ENCODE measurements at regions not wholly inside any gene's neighbourhood (a gene's known extent, or its start where the extent isn't known, plus 50 kb on each side); places are given as distances from the start of the nearest gene placed in this dataset.

- DNase-seq (ENCODE audit: insufficient read length, low spot score) (no peak), FAIRE-seq (no peak)
- TF ChIP-seq POLR2AphosphoS5 (IDR thresholded peaks at IDR 0.05; ENCODE audit: low read depth, low read length) (no peak), POLR2A (IDR thresholded peaks at IDR 0.05; ENCODE audit: low read depth, low read length) (no peak), POU2F2 (IDR thresholded peaks at IDR 0.05; ENCODE audit: low read depth, low read length) (no peak), SPI1 (IDR thresholded peaks at IDR 0.05; ENCODE audit: low read depth, low read length) (no peak), PAX5 (IDR thresholded peaks at IDR 0.05; ENCODE audit: insufficient read depth, low read length, severe bottlenecking) (no peak), TAF1 (IDR thresholded peaks at IDR 0.05; ENCODE audit: low read depth, low read length) (no peak)
These were observed 106.8 kb downstream of the LACC1 start for GRCh38 chr13:43986421-43986981.

DNA sequence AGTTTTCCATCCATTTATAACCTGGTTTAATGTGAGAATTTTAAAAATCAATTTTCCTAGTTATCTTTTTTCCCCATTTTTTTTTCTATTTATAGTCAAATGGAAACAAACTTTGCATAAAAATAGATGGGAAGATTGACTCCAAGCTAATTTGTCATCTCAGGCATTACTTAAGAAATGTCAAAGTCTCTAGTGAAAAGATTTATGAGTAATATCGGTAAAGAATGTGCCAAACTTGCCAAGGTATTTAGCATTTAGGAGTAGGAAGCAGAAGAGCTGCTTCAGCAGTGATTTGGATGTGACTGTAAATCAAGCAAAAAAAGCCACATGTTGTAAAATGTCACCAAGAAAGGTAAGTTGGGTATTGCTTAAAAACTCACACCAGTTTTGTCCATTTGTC, 108.6 kb downstream of the LACC1 start:
- FAIRE-seq, result no peak
- no peak for TF ChIP-seq SPI1 (IDR thresholded peaks at IDR 0.05; ENCODE audit: low read depth, low read length)
- TF ChIP-seq PAX5 (IDR thresholded peaks at IDR 0.05; ENCODE audit: insufficient read depth, low read length, severe bottlenecking), result no peak
- no peak for TF ChIP-seq POLR2A (IDR thresholded peaks at IDR 0.05; ENCODE audit: low read depth, low read length)
- TF ChIP-seq TAF1 (IDR thresholded peaks at IDR 0.05; ENCODE audit: low read depth, low read length), result no peak
- no peak for TF ChIP-seq POU2F2 (IDR thresholded peaks at IDR 0.05; ENCODE audit: low read depth, low read length)
- no peak for TF ChIP-seq POLR2AphosphoS5 (IDR thresholded peaks at IDR 0.05; ENCODE audit: low read depth, low read length)
- no peak for DNase-seq (ENCODE audit: insufficient read length, low spot score)

DNA sequence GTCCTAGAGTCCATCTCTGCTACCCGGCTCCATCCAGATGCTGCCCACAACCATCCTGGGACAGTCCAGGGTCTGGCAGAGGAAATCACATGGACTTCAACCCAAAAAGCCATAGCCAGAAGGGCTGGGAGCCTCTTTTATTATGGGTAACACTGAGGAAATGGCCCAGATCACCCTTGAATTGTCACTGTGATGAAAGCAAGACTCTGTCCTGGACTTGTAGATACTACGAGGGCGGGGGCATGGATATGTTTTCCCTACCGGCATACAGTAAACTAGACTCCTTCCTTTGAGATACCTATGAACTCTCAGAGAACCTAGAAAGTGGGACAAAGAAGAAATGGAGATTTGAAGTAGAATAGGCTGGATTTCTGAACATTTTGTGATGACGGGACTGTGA, 110.3 kb downstream of the LACC1 start:
- no peak for FAIRE-seq
- no peak for DNase-seq (ENCODE audit: insufficient read length, low spot score)
- TF ChIP-seq POU2F2 (IDR thresholded peaks at IDR 0.05; ENCODE audit: low read depth, low read length) (no peak), SPI1 (IDR thresholded peaks at IDR 0.05; ENCODE audit: low read depth, low read length) (no peak), POLR2AphosphoS5 (IDR thresholded peaks at IDR 0.05; ENCODE audit: low read depth, low read length) (no peak), POLR2A (IDR thresholded peaks at IDR 0.05; ENCODE audit: low read depth, low read length) (no peak), TAF1 (IDR thresholded peaks at IDR 0.05; ENCODE audit: low read depth, low read length) (no peak), PAX5 (IDR thresholded peaks at IDR 0.05; ENCODE audit: insufficient read depth, low read length, severe bottlenecking) (no peak)

DNA sequence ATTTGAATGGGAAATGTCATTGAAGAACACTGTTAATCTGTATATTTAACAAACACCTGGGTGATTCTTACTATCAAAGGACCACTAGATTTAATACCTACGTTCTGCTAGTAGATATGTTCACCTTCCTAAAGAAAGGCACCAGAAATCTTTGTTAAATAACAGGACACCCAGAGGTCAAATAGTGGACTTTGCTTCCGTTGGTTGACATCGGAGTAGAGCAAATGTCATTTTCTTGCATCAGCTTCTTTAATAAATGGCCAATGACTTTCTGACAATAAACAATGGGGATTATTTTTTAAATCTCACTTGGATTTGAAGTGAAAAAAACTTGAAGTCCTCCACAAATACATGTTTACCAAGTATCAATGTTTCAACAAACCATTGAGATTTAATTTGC, 111.1 kb downstream of the LACC1 start:
- no peak for FAIRE-seq
- TF ChIP-seq PAX5 (IDR thresholded peaks at IDR 0.05; ENCODE audit: insufficient read depth, low read length, severe bottlenecking) (no peak), POU2F2 (IDR thresholded peaks at IDR 0.05; ENCODE audit: low read depth, low read length) (no peak), POLR2AphosphoS5 (IDR thresholded peaks at IDR 0.05; ENCODE audit: low read depth, low read length) (no peak), POLR2A (IDR thresholded peaks at IDR 0.05; ENCODE audit: low read depth, low read length) (no peak), SPI1 (IDR thresholded peaks at IDR 0.05; ENCODE audit: low read depth, low read length) (no peak), TAF1 (IDR thresholded peaks at IDR 0.05; ENCODE audit: low read depth, low read length) (no peak)
- no peak for DNase-seq (ENCODE audit: insufficient read length, low spot score)

- DNase-seq (ENCODE audit: insufficient read length, low spot score), result no peak
- FAIRE-seq, result no peak
- TF ChIP-seq SPI1 (IDR thresholded peaks at IDR 0.05; ENCODE audit: low read depth, low read length) (no peak), POLR2A (IDR thresholded peaks at IDR 0.05; ENCODE audit: low read depth, low read length) (no peak), TAF1 (IDR thresholded peaks at IDR 0.05; ENCODE audit: low read depth, low read length) (no peak), POLR2AphosphoS5 (IDR thresholded peaks at IDR 0.05; ENCODE audit: low read depth, low read length) (no peak), PAX5 (IDR thresholded peaks at IDR 0.05; ENCODE audit: insufficient read depth, low read length, severe bottlenecking) (no peak), POU2F2 (IDR thresholded peaks at IDR 0.05; ENCODE audit: low read depth, low read length) (no peak)
These were observed 112.1 kb downstream of the LACC1 start for GRCh38 chr13:43991773-43992201.

GRCh38 chr13:43992211-43992610, 112.5 kb downstream of the LACC1 start:
- DNase-seq (ENCODE audit: insufficient read length, low spot score) (no peak), FAIRE-seq (no peak)
- no peak for TF ChIP-seq POU2F2 (IDR thresholded peaks at IDR 0.05; ENCODE audit: low read depth, low read length)
- TF ChIP-seq POLR2A (IDR thresholded peaks at IDR 0.05; ENCODE audit: low read depth, low read length), result no peak
- no peak for TF ChIP-seq PAX5 (IDR thresholded peaks at IDR 0.05; ENCODE audit: insufficient read depth, low read length, severe bottlenecking)
- TF ChIP-seq SPI1 (IDR thresholded peaks at IDR 0.05; ENCODE audit: low read depth, low read length), result no peak
- no peak for TF ChIP-seq TAF1 (IDR thresholded peaks at IDR 0.05; ENCODE audit: low read depth, low read length)
- no peak for TF ChIP-seq POLR2AphosphoS5 (IDR thresholded peaks at IDR 0.05; ENCODE audit: low read depth, low read length)

GRCh38 chr13:43994999-43995859, 115.5 kb downstream of the LACC1 start:
- FAIRE-seq (no peak), DNase-seq (ENCODE audit: insufficient read length, low spot score) (no peak)
- TF ChIP-seq POLR2A (IDR thresholded peaks at IDR 0.05; ENCODE audit: low read depth, low read length), result no peak
- TF ChIP-seq POLR2AphosphoS5 (IDR thresholded peaks at IDR 0.05; ENCODE audit: low read depth, low read length), result no peak
- no peak for TF ChIP-seq PAX5 (IDR thresholded peaks at IDR 0.05; ENCODE audit: insufficient read depth, low read length, severe bottlenecking)

DNA sequence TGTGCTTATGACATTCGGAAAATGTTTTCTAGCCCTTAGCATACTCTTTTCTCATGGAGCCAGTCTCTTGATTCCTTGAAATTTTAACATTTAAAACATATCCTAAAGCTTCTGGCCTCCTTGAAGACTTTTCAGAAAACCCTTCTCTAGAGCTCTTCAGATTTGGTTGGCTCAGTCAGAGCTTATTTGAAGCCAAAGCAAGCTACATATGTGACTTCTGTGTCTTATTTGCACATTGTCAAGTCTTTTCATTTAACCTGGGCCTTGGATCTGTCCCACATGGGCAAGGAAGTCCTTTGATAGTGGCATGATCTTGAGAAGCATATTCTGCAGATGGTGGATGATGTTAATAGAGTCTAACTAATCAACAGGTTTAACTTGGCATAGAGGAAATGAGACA, 116.5 kb downstream of the LACC1 start:
- FAIRE-seq, result no peak
- DNase-seq (ENCODE audit: insufficient read length, low spot score), result no peak
- TF ChIP-seq POLR2A (IDR thresholded peaks at IDR 0.05; ENCODE audit: low read depth, low read length) (no peak), POU2F2 (IDR thresholded peaks at IDR 0.05; ENCODE audit: low read depth, low read length) (no peak), POLR2AphosphoS5 (IDR thresholded peaks at IDR 0.05; ENCODE audit: low read depth, low read length) (no peak), SPI1 (IDR thresholded peaks at IDR 0.05; ENCODE audit: low read depth, low read length) (no peak), PAX5 (IDR thresholded peaks at IDR 0.05; ENCODE audit: insufficient read depth, low read length, severe bottlenecking) (no peak), TAF1 (IDR thresholded peaks at IDR 0.05; ENCODE audit: low read depth, low read length) (no peak)

GRCh38 chr13:44003481-44003880, 123.8 kb downstream of the LACC1 start:
- FAIRE-seq (no peak), DNase-seq (ENCODE audit: insufficient read length, low spot score) (no peak)
- no peak for TF ChIP-seq TAF1 (IDR thresholded peaks at IDR 0.05; ENCODE audit: low read depth, low read length)
- no peak for TF ChIP-seq POLR2A (IDR thresholded peaks at IDR 0.05; ENCODE audit: low read depth, low read length)
- TF ChIP-seq SPI1 (IDR thresholded peaks at IDR 0.05; ENCODE audit: low read depth, low read length), result no peak
- TF ChIP-seq POU2F2 (IDR thresholded peaks at IDR 0.05; ENCODE audit: low read depth, low read length), result no peak
- no peak for TF ChIP-seq PAX5 (IDR thresholded peaks at IDR 0.05; ENCODE audit: insufficient read depth, low read length, severe bottlenecking)
- TF ChIP-seq POLR2AphosphoS5 (IDR thresholded peaks at IDR 0.05; ENCODE audit: low read depth, low read length), result no peak
